Left lung (tissue), 4 donors: ENCODE measurements at regions not wholly inside any gene's neighbourhood (a gene's known extent, or its start where the extent isn't known, plus 50 kb on each side); places are given as distances from the start of the nearest gene placed in this dataset.
A peak's percentile ranks its signal among the peaks of the same experiment; 100 is the strongest.

Source experiments
- ATAC-seq: fragments of 200-7000 bp; cut with Tn5 transposase; one replicate; pipeline ENCODE4 v1.9.1; 2020; ENCODE audit warnings: moderate library complexity
- DNase-seq, 4 donors: peaks; one replicate each; pipeline ENCODE4 v3.0.0-alpha.2; 2013 to 2020
- H3K27ac ChIP-seq, 2 donors: fragments of 200-600 bp; sonication (generic) in 1 of 2; one replicate each; pipeline versions ENCODE4 v1.5.0 to v1.8.0; 2020 to 2021
- H3K27me3 ChIP-seq, 2 donors: fragments of 200-600 bp; sonication (generic) in 1 of 2; one replicate each; pipeline versions ENCODE4 v1.5.0 to v1.8.0; 2020 to 2021
- H3K36me3 ChIP-seq, 2 donors: fragments of 200-600 bp; sonication (generic) in 1 of 2; one replicate each; pipeline versions ENCODE4 v1.5.0 to v1.8.0; 2020 to 2021
- H3K4me1 ChIP-seq, 2 donors: fragments of 200-600 bp; one replicate each; pipeline ENCODE4 v1.8.0; 2021
- H3K4me3 ChIP-seq, 2 donors: fragments of 200-600 bp; sonication (generic) in 1 of 2; one replicate each; pipeline versions ENCODE4 v1.5.0 to v1.8.0; 2020 to 2021; ENCODE audit warnings: mild to moderate bottlenecking in 1 of 2
- H3K9me3 ChIP-seq, 2 donors: fragments of 200-600 bp; sonication (generic) in 1 of 2; one replicate each; pipeline versions ENCODE4 v1.5.0 to v1.8.0; 2020 to 2021
- CTCF ChIP-seq, 2 donors: fragments of 200-600 bp; sonication (generic) in 1 of 2; IDR thresholded peaks; one replicate each; pipeline versions ENCODE4 v1.5.0 to v1.8.0; 2021; ENCODE audit warnings: antibody characterized with exemption in 2 of 2
- intact Hi-C, 2 donors: fragments of 100-400 bp; cut with DNase I; formaldehyde crosslinking; loops; one replicate each; pipeline versions ENCODE4 v1.11.2 to v1.14.2; 2022
- donor health status: DM: no; HTN: yes; CAD: no.
- donor health status: DM: no; HTN: no; CAD: no.

DNA sequence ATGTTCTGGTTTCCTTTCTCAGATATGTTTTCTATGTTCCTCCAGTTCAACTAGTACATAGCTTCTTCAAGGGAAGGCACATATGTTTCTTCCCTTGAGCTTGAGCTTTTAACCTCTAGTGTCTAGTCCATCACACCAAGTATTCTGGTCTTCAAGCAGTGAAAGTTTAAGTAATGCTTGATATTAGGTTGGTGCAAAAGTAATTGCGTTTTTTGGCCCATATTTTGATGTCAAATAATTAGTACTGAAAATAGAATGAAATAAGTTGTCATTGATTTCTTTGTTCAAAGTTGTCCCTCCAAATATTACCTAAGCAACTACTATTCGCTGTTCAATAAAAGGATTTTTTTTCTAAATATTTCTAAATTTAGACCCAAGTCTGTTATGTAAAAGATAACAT, 146.7 kb upstream of the TSC22D2 start:
- no peak for TF ChIP-seq CTCF (IDR thresholded peaks at IDR 0.05)
- no peak for ATAC-seq
- intact Hi-C loops: no loop called here
- Histone ChIP-seq H3K27me3 (no peaks in the 10 kb centered on the region), H3K4me1 (peaks cover 0 to 5% of the 10 kb centered on the region in 2 donors), H3K27ac (no peak overlapping the region), H3K4me3 (no peak overlapping the region), H3K36me3 (no peaks in the 10 kb centered on the region), H3K9me3 (no peaks in the 10 kb centered on the region)
- no peak for DNase-seq

DNA sequence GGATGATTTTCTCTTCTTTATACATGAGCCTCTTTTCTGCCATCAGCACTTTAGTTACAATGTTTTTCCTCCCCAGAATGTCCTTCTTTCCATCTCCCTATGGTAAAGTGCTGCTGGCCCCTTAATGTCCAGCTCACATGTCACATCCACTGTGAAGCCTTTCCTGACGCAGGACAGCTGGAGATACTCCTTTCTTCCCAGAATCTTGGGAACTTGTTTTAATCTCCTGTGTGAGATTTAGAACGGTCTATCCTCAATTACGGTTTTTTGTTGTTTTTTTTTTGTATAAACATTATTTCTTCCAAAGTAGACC, 147.7 kb upstream of the TSC22D2 start:
- H3K36me3 ChIP-seq: no peaks in the 10 kb centered on the region
- H3K9me3 ChIP-seq: no peaks in the 10 kb centered on the region
- no peak for TF ChIP-seq CTCF (IDR thresholded peaks at IDR 0.05)
- peak in 1 of 4 donors; percentile 82 for DNase-seq
- no peaks in the 10 kb centered on the region for H3K27me3 ChIP-seq
- no peak overlapping the region for H3K27ac ChIP-seq
- ATAC-seq: no peak
- intact Hi-C loops: no loop called here
- no peak overlapping the region for H3K4me3 ChIP-seq
- peaks cover 0 to 5% of the 10 kb centered on the region in 2 donors for H3K4me1 ChIP-seq

GRCh38 chr3:150259526-150260397, 148.3 kb upstream of the TSC22D2 start:
- no peak overlapping the region for H3K27ac ChIP-seq
- TF ChIP-seq CTCF (IDR thresholded peaks at IDR 0.05): no peak
- peak in 2 of 4 donors; percentile 86 to 91 for DNase-seq

DNA sequence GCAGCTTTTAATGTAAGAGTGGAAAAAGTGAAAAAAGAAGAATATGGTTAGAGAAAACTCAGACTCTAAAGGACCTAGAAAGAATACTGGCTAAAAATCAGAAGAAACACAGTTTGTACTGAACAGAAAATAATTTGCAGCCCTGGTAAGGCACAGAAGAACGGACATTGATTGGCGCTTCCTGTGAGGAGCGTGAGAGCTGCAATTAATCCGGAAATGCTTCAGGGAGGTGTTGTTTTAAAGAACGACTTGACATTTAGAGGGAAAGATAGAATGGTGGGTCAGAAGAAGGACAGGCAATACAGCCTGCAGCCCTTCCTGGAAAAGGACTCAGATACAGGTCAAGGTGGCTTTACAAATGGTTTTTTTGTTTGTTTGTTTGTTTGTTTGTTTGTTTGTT, 151.3 kb upstream of the TSC22D2 start:
- no peaks in the 10 kb centered on the region for H3K36me3 ChIP-seq
- H3K4me3 ChIP-seq: no peak overlapping the region
- H3K27me3 ChIP-seq: no peaks in the 10 kb centered on the region
- H3K27ac ChIP-seq: no peak overlapping the region
- no peak for TF ChIP-seq CTCF (IDR thresholded peaks at IDR 0.05)
- ATAC-seq (no peak), DNase-seq (no peak)
- intact Hi-C loops: no loop called here
- H3K9me3 ChIP-seq: no peaks in the 10 kb centered on the region
- H3K4me1 ChIP-seq: peaks cover 0 to 12% of the 10 kb centered on the region in 2 donors

More at GRCh38 chr3:150259526-150260397, 148.3 kb upstream of the TSC22D2 start:
- no peak for ATAC-seq
- no peak overlapping the region for H3K4me3 ChIP-seq
- no peaks in the 10 kb centered on the region for H3K9me3 ChIP-seq
- intact Hi-C loops: no loop called here
- H3K36me3 ChIP-seq: no peaks in the 10 kb centered on the region
- H3K27me3 ChIP-seq: no peaks in the 10 kb centered on the region
- H3K4me1 ChIP-seq: peaks cover 0 to 5% of the 10 kb centered on the region in 2 donors

GRCh38 chr3:150256318-150256717, 151.8 kb upstream of the TSC22D2 start:
- no peak for TF ChIP-seq CTCF (IDR thresholded peaks at IDR 0.05)

More at GRCh38 chr3:150256318-150256717, 151.8 kb upstream of the TSC22D2 start:
- intact Hi-C loops: no loop called here
- Histone ChIP-seq H3K4me1 (peaks cover 0 to 12% of the 10 kb centered on the region in 2 donors), H3K9me3 (no peaks in the 10 kb centered on the region), H3K27ac (no peak overlapping the region), H3K36me3 (no peaks in the 10 kb centered on the region), H3K27me3 (no peaks in the 10 kb centered on the region), H3K4me3 (no peak overlapping the region)
- DNase-seq (no peak), ATAC-seq (no peak)
